SK-N-SH treated with all-trans-retinoic acid at 6 μM for 48 hours (cell line): ENCODE measurements at regions not wholly inside any gene's neighbourhood (a gene's known extent, or its start where the extent isn't known, plus 50 kb on each side); places are given as distances from the start of the nearest gene placed in this dataset.

Experiments
- ATAC-seq: fragments of 200-7000 bp; cut with Tn5 transposase; 3 replicates; pipeline ENCODE4 v1.9.1; 2020; ENCODE audit warnings: mild to moderate bottlenecking, moderate library complexity
- ARNTL ChIP-seq: fragments of 450-650 bp; formaldehyde crosslinking; IDR thresholded peaks from 2 replicates; pipeline ENCODE4 v1.5.0; 2020; ENCODE audit warnings: low read depth, mild to moderate bottlenecking, moderate library complexity, borderline replicate concordance
- BACH2 ChIP-seq: fragments of 250-450 bp; sonication (Bioruptor Pico); IDR thresholded peaks from 2 replicates; pipeline ENCODE4 v1.9.0; 2021; ENCODE audit warnings: mild to moderate bottlenecking, borderline replicate concordance
- CSDC2 ChIP-seq: fragments of 250-450 bp; sonication (Bioruptor Pico); IDR thresholded peaks from 2 replicates; pipeline ENCODE4 v1.5.0; 2020; ENCODE audit warnings: mild to moderate bottlenecking, moderate library complexity
- ESRRG ChIP-seq: fragments of 250-450 bp; sonication (Bioruptor Pico); IDR thresholded peaks from 2 replicates; pipeline ENCODE4 v1.6.1; 2021; ENCODE audit warnings: mild to moderate bottlenecking
- GLIS3 ChIP-seq: fragments of 250-450 bp; sonication (Bioruptor Pico); IDR thresholded peaks from 2 replicates; pipeline ENCODE4 v1.5.0; 2020; ENCODE audit warnings: mild to moderate bottlenecking, moderate library complexity
- ISL1 ChIP-seq: fragments of 250-450 bp; sonication (Bioruptor Pico); IDR thresholded peaks from 2 replicates; pipeline ENCODE4 v2.1.2; 2022; ENCODE audit warnings: mild to moderate bottlenecking, moderate library complexity
- OSR1 ChIP-seq: fragments of 250-450 bp; sonication (Bioruptor Pico); IDR thresholded peaks from 2 replicates; pipeline ENCODE4 v1.8.0; 2022; ENCODE audit warnings: moderate library complexity, mild to moderate bottlenecking, inconsistent platforms
- PATZ1 ChIP-seq: fragments of 250-450 bp; sonication (Bioruptor Pico); IDR thresholded peaks from 2 replicates; pipeline ENCODE4 v1.8.0; 2020; ENCODE audit warnings: mild to moderate bottlenecking, moderate library complexity, borderline replicate concordance
- PPARA ChIP-seq: fragments of 250-450 bp; sonication (Bioruptor Pico); IDR thresholded peaks from 2 replicates; pipeline ENCODE4 v1.5.0; 2020; ENCODE audit warnings: mild to moderate bottlenecking, borderline replicate concordance
- RARB ChIP-seq: fragments of 250-450 bp; sonication (Bioruptor Pico); IDR thresholded peaks from 2 replicates; pipeline ENCODE4 v1.8.0; 2021; ENCODE audit warnings: mild to moderate bottlenecking, moderate library complexity
- TCF4 ChIP-seq: fragments of 250-450 bp; sonication (Bioruptor Pico); IDR thresholded peaks from 2 replicates; pipeline ENCODE4 v1.8.0; 2021; ENCODE audit warnings: mild to moderate bottlenecking, moderate library complexity, borderline replicate concordance
- TOX ChIP-seq: fragments of 250-450 bp; sonication (Bioruptor Pico); IDR thresholded peaks from 2 replicates; pipeline ENCODE4 v1.8.0; 2021; ENCODE audit warnings: mild to moderate bottlenecking, moderate library complexity, borderline replicate concordance
- TSHZ2 ChIP-seq: fragments of 250-450 bp; sonication (Bioruptor Pico); IDR thresholded peaks from 2 replicates; pipeline ENCODE4 v1.5.0; 2020; ENCODE audit warnings: mild to moderate bottlenecking, moderate library complexity
- ZC3H10 ChIP-seq: fragments of 250-450 bp; sonication (Bioruptor Pico); IDR thresholded peaks from 2 replicates; pipeline ENCODE4 v1.5.1; 2021; ENCODE audit warnings: mild to moderate bottlenecking, moderate library complexity
- ZFP3 ChIP-seq: fragments of 250-450 bp; sonication (Bioruptor Pico); IDR thresholded peaks from 2 replicates; pipeline ENCODE4 v1.5.0; 2020; ENCODE audit warnings: mild to moderate bottlenecking, moderate library complexity
- ZFP30 ChIP-seq: fragments of 450-650 bp; formaldehyde crosslinking; IDR thresholded peaks from 2 replicates; pipeline ENCODE4 v1.5.0; 2022; ENCODE audit warnings: mild to moderate bottlenecking, moderate library complexity
- ZNF565 ChIP-seq: fragments of 450-650 bp; formaldehyde crosslinking; conservative IDR thresholded peaks from 2 replicates; pipeline ENCODE4 v1.5.0; 2020; ENCODE audit warnings: low read depth, mild to moderate bottlenecking, moderate library complexity
- ZNF70 ChIP-seq: fragments of 450-650 bp; formaldehyde crosslinking; IDR thresholded peaks from 2 replicates; pipeline ENCODE4 v1.5.0; 2020; ENCODE audit warnings: mild to moderate bottlenecking, moderate library complexity
- ZNF8 ChIP-seq: fragments of 450-650 bp; formaldehyde crosslinking; IDR thresholded peaks from 2 replicates; pipeline ENCODE4 v1.5.0; 2020; ENCODE audit warnings: mild to moderate bottlenecking, moderate library complexity
- TF ChIP-seq, protein P1 (sequence below): fragments of 250-450 bp; sonication (Bioruptor Pico); IDR thresholded peaks from 2 replicates; pipeline ENCODE4 v1.5.1; 2021; ENCODE audit warnings: mild to moderate bottlenecking, moderate library complexity
- TF ChIP-seq, protein P2 (sequence below): fragments of 250-450 bp; sonication (Bioruptor Pico); IDR thresholded peaks from 2 replicates; pipeline ENCODE4 v1.8.0; 2021; ENCODE audit warnings: low read depth, mild to moderate bottlenecking, moderate library complexity, borderline replicate concordance
- TF ChIP-seq, protein P3 (sequence below): fragments of 250-450 bp; sonication (Bioruptor Pico); IDR thresholded peaks from 2 replicates; pipeline ENCODE4 v1.5.1; 2020; ENCODE audit warnings: low read depth, mild to moderate bottlenecking, moderate library complexity

GRCh38 chr21:41075656-41076055 is 92.3 kb upstream of the BACE2 start:
- no peak for ATAC-seq
- TF ChIP-seq TCF4 (CRISPR knock-in tag) (no peak), GLIS3 (CRISPR knock-in tag) (no peak), ZNF565 (CRISPR knock-in tag) (no peak), ISL1 (CRISPR knock-in tag) (no peak), BACH2 (CRISPR knock-in tag) (no peak), OSR1 (CRISPR knock-in tag) (no peak), PPARA (CRISPR knock-in tag) (no peak), ZFP3 (no peak), ZC3H10 (CRISPR knock-in tag) (no peak), TSHZ2 (no peak), ARNTL (no peak), CSDC2 (CRISPR knock-in tag) (no peak), ZFP30 (CRISPR knock-in tag) (no peak), TOX (CRISPR knock-in tag) (no peak)
- TF ChIP-seq, protein P1, sequence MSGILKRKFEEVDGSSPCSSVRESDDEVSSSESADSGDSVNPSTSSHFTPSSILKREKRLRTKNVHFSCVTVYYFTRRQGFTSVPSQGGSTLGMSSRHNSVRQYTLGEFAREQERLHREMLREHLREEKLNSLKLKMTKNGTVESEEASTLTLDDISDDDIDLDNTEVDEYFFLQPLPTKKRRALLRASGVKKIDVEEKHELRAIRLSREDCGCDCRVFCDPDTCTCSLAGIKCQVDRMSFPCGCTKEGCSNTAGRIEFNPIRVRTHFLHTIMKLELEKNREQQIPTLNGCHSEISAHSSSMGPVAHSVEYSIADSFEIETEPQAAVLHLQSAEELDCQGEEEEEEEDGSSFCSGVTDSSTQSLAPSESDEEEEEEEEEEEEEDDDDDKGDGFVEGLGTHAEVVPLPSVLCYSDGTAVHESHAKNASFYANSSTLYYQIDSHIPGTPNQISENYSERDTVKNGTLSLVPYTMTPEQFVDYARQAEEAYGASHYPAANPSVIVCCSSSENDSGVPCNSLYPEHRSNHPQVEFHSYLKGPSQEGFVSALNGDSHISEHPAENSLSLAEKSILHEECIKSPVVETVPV (CRISPR knock-in tag) = no peak
- TF ChIP-seq, protein P2, sequence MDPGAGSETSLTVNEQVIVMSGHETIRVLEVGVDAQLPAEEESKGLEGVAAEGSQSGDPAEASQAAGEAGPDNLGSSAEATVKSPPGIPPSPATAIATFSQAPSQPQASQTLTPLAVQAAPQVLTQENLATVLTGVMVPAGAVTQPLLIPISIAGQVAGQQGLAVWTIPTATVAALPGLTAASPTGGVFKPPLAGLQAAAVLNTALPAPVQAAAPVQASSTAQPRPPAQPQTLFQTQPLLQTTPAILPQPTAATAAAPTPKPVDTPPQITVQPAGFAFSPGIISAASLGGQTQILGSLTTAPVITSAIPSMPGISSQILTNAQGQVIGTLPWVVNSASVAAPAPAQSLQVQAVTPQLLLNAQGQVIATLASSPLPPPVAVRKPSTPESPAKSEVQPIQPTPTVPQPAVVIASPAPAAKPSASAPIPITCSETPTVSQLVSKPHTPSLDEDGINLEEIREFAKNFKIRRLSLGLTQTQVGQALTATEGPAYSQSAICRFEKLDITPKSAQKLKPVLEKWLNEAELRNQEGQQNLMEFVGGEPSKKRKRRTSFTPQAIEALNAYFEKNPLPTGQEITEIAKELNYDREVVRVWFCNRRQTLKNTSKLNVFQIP (CRISPR knock-in tag) = no peak
- TF ChIP-seq, protein P3, sequence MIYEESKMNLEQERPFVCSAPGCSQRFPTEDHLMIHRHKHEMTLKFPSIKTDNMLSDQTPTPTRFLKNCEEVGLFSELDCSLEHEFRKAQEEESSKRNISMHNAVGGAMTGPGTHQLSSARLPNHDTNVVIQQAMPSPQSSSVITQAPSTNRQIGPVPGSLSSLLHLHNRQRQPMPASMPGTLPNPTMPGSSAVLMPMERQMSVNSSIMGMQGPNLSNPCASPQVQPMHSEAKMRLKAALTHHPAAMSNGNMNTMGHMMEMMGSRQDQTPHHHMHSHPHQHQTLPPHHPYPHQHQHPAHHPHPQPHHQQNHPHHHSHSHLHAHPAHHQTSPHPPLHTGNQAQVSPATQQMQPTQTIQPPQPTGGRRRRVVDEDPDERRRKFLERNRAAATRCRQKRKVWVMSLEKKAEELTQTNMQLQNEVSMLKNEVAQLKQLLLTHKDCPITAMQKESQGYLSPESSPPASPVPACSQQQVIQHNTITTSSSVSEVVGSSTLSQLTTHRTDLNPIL = no peak

DNA sequence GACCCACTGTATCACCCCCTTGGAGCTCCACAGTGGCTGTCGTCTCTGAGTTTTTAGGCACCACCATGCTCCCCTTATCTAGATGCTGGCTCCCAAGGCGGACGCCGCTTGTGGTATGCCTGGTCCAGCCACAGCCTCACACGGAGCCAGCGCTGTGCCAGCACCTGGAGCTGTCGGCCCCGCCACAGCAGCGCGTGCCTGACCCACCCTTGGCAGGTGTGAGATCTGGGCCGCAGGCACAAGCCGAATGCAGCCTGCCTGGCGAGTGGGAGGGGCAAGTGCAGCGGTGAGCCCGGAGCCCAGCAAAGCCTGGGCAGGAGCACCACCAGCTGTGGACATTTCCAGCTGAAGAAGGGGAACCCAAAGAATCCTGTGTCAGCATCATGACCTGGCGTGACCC is 91.9 kb upstream of the BACE2 start:
- no peak for ATAC-seq
- TF ChIP-seq, protein P2 (CRISPR knock-in tag) = no peak
- TF ChIP-seq ZNF70 (CRISPR knock-in tag) (no peak), OSR1 (CRISPR knock-in tag) (no peak), ISL1 (CRISPR knock-in tag) (no peak), TSHZ2 (no peak), ZNF8 (CRISPR knock-in tag) (no peak), ESRRG (CRISPR knock-in tag) (no peak), PATZ1 (no peak), ZNF565 (CRISPR knock-in tag) (no peak), RARB (CRISPR knock-in tag) (no peak)
- TF ChIP-seq, protein P1 (CRISPR knock-in tag) = no peak
- TF ChIP-seq, protein P3 = no peak
- TF ChIP-seq, all 23 proteins: peak for 0
